ENCODE measurements at regions not wholly inside any gene's neighbourhood (a gene's known extent, or its start where the extent isn't known, plus 50 kb on each side); places are given as distances from the start of the nearest gene placed in this dataset.

- TF ChIP-seq POLR2AphosphoS5 (IDR thresholded peaks at IDR 0.05) (no peak), POLR2A (IDR thresholded peaks at IDR 0.05; ENCODE audit: low read depth) (no peak)
Measured at GRCh38 chr15:92272106-92272505, 121.6 kb upstream of the ST8SIA2 start.
